Stimulated activated CD4-positive, alpha-beta T cell treated with anti-CD3 and anti-CD28 coated beads, Interleukin-4, amount 100 ng/mL, for 4 hours (primary cell): ENCODE measurements at regions not wholly inside any gene's neighbourhood (a gene's known extent, or its start where the extent isn't known, plus 50 kb on each side); places are given as distances from the start of the nearest gene placed in this dataset.

Experiments used
- DNase-seq, 2 experiments: peaks; one replicate each; pipeline ENCODE4 v3.0.0-alpha.2; 2020

DNA sequence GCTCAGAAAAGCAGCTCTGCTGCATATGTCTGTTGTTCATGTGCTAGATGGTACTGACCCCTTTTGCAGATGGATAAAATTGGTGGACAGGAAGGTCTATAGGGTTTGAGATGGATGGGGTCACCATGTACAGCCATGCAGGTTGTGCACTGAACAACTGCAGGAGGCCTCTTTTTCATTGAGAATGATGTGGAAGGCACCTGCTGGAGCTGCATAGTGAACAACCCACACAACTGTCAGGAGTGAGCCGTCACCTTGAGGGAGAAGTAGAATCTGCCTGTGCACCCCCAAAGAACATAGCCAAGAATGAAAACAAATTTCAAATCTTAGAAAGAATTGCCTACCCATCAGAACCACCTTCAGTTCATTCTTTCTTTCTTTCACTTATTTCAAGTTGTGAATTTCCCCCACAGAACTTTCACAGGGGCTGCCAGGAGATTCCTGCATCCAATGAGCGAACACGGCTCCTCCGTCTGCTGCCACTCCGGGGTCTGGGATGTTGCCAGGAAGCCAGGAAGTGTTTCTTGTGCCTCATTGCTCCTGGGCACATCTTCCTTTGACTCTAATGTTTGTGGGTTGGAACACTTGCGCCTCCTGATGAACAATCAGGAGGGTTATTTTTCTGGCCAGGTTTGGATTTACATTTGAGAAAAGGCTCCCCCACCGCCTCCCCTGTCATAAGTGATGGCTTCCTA is 53.7 kb upstream of the DOCK1 start:
- DNase-seq, result no peak

DNA sequence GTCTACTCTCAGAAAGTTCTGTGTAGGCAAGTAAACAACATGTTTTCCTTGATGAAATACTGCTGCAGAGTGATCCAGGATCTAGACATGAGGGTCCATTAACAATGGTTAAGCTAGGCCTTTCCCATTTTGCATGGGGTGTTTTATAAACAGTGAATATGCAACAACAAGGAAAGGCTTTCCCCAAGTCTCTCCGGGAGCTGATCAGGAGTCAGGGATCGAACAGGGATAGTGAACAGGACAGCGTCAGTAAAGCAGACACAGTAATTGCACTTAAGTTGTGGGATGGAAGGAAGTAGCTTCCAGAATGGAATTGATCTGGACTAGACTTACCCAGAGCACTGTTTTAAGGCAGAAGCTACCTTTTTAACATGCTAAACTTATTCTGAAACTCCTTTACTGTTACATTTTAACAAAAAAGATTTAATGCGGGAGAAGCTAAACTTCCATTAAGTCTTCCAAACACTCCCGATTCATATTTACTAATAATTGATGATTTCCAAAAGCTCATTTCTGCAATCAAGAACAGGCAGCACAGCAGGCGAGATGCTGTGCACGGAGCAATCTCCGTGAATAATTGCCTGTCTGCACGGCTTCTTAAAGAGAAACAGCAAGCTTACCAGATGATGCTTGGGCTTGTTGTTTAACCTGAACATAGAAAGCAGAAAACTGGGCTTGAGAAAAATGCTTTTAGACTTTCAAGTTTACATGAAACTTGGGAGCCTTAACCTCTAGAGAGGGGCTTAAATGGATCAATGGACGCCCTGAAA is 50.3 kb upstream of the DOCK1 start:
- no peak for DNase-seq
